ENCODE measurements at regions not wholly inside any gene's neighbourhood (a gene's known extent, or its start where the extent isn't known, plus 50 kb on each side); places are given as distances from the start of the nearest gene placed in this dataset.

DNA sequence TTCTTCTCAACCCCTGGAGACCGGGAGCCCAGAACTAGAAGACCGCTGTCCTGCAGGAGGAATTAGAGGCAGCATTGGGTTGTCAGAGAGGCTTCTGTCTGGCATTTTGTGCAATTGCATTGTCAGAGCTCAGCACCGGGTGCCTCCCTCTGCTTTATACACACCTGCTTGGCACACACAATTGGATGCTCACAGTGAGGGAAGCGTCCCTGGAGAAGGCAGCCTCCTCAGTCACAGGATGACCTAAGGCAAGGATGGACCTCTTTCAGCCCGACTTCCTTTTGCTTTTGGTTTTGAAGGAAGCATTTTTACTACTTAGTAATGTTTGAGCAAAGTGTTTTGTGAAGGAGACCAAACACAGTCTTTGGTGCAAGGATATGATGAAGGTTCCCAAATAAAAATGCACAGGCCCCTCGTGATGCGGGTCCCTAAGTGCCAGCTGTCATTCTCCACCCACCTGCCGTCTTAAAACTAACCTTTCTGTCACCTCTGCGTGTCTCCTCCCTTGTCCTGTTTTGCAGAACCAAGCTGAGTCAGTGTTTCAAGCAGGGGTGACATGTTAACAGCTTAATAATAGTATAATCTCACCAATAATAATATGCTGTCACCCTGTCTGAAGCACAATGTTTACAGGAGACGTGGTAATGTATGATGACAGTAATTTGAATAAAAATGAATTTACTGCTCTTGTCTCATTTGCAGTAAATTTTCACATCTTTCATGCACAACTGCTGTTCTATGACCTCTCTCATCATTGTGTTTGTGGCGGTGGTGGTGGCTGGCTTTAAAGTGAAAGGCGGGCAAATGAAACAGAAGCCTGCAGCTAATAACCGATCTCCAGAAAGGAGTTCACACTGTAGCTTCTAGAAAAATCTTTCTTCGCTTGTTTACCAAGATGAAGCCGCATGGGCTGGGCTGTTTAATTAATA is 430.2 kb upstream of the MKI67 start:
- DNase-seq (ENCODE audit: low read depth, low spot score): no peak

DNA sequence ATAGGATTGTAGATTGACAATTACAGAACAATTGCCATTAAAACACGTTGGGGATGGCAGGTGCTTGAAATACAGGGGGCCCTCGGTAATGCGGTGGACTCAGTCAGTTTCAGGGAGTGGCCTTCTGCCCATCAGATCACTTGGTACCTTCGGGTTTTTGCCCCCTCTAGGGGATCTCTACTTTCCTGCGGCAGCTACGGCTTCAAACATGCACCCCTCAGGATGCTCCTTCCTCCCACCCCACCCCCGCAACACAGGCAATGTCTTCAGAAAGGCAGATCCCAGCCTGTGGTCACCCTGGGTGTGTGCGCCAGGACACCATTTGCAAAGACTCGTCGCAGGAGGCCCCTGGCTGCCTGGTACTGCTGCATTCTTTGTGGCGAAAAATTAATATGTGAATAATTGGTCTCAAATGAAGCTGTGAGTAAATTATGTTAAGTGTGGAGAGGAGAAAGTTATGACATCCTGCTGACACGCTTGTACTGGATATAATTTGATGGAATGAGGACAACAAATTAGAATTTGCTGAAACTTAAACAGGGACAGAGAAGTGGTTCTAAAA is 431.0 kb upstream of the MKI67 start:
- no peak for DNase-seq (ENCODE audit: low read depth, low spot score)

DNA sequence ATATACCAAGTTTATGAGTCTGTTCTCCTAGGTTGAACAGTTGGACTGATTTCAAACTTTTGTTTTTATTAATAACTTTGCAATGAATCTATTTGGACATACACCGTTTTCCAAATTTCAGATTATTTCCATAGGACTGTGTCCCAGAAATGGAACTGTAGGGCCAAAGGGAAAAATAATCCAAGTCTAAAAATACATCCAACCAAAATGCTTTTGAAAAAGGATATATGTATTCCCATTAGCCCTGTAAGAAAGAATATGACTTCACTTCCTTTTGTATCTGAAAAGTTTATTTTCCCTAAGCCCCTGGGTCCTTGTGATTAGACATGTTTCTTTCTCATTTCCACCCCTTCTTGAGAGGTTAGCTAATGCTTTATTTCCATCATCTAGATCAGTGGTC is 434.2 kb upstream of the MKI67 start:
- no peak for DNase-seq (ENCODE audit: low read depth, low spot score)

DNA sequence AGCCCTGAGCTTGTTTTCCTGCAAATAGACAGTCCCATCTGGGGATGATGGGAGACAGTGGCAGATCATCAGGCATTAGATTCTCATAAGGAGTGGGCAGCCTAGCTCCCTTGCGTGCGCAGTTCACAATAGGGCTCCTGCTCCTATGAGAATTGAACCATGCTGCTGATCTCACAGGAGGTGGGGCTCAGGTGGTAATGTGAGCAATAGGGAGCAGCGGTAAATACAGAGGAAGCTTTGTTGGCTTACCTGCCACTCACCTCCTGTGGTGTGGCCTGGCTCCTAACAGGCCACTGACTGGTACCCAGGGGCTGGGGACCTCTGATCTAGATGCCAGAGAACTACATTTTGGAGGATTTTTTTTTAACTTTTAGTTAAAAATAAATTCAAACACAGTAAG is 434.8 kb upstream of the MKI67 start:
- no peak for DNase-seq (ENCODE audit: low read depth, low spot score)

DNA sequence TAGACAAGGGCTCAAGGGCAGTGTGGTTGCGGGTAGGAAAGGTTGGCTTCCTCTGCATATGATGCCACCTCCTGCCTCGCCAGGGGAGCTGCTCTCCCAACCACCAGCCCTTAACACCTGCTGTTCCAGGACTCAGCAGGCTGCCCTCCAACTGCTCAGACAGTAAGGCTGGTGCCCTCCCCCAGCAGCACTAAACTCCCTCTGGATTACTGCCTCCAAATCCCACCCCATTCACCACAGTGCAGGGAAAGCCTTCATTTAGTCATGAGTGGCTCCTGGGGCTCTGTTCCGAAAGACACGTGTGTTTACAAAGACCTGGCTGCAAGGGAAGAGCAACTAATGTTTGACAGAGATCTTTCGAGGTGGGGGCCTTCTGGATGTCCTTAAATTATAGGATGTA is 437.2 kb upstream of the MKI67 start:
- DNase-seq (ENCODE audit: low read depth, low spot score): no peak

DNA sequence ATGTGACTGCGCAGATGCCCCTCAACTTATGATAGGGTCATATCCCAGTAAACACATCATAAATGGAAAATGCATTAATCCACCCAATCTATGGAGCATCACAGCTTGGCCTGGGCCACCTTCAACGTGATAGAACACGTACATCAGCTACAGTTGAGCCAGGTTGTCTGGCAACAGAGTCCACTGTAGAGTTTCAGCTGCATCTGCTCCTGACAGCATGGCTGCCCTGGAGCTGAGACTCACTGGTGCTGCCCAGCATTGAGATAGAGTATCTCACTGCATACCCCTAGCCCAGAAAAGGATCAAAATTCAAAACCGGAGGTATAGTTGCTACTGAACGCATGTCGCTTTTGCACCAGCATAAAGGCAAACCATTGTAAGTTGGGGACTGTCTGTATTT is 437.7 kb upstream of the MKI67 start:
- no peak for DNase-seq (ENCODE audit: low read depth, low spot score)

DNA sequence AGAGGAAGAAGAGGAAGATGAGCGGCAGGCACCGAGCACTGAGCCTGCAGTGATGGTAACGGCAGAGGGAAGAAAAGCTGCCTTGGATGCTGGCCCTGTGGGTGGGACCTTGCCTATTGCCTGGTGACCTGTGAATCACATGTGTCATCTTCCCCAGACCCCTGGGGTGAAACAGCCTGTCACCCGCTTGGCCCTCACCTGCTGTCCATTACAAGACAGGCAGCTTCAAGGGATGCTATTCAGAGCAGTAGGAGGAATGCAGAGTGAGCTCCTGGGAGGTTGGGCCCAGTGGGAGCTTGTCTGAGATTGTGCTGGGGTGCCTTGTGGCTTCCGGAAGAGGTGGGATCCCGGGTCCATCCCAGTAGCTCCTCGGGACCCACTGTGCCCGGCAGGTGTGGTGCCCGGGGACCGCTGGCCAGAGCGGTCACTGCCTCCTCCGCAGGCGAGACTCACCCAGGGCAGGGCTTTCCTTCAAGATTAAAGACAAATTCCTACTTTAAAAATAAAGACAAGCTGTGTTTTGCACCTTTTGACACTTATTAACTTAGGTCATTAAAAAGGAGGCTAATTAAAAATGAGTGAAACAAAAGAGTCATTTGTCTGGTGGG is 440.2 kb upstream of the MKI67 start:
- DNase-seq (ENCODE audit: low read depth, low spot score): no peak

DNA sequence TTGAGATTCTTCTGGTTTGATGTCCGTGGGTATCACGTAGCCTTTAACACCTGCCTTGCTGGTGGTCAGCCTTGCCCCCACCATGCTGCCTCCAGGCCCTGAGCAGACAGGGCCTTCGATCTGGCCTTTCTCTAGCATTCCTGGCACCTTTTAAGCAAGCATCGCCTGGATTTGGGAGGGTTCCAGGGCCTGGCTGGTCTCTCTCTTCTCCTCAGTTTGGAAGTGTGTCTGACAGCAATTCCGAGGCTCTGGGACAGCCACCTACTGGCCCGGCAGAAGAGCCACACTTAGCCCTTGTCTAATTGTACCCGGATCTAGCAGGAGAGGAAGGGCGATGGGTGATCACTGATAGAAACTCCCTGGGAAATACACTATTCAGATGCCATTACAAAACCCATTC is 441.3 kb upstream of the MKI67 start:
- DNase-seq (ENCODE audit: low read depth, low spot score): no peak

DNA sequence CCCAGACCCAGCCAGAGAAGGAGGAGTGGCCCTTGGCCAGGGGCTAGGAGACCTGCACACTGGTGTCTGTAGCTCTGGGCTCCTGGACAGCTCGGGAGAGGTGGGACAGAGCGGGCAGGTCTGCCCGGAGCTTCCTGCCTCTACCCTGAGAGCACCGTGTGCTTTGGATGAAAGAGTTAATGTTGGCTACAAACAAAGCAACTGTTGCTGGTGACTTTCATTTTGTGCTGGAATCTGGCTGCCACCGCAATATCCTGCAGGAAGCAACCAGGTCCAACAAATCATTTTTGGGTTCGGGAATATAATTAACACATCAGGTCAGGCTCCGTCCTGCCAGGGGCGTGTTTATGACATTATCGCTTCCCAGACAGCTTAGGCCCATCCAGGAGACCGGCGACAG is 441.8 kb upstream of the MKI67 start:
- DNase-seq (ENCODE audit: low read depth, low spot score): no peak

DNA sequence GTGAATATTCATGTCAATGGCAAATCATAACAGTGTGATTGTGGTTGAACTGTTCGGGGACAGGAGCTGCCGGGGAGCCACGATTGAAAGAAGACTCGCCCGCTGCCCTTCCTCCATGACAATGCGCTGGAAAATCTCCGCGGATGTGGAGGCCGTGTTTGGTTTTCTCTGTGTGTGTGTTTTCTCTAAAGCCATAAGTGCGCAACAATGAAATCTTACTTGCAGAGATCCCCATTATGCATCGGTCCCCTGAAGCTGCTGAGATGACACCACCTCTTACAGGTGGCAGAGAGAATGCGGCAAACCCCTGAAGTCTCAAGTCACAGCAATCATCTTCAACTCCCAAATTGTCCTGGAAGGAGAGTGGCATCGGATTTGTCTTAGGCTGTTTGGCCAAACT is 442.3 kb upstream of the MKI67 start:
- no peak for DNase-seq (ENCODE audit: low read depth, low spot score)

DNA sequence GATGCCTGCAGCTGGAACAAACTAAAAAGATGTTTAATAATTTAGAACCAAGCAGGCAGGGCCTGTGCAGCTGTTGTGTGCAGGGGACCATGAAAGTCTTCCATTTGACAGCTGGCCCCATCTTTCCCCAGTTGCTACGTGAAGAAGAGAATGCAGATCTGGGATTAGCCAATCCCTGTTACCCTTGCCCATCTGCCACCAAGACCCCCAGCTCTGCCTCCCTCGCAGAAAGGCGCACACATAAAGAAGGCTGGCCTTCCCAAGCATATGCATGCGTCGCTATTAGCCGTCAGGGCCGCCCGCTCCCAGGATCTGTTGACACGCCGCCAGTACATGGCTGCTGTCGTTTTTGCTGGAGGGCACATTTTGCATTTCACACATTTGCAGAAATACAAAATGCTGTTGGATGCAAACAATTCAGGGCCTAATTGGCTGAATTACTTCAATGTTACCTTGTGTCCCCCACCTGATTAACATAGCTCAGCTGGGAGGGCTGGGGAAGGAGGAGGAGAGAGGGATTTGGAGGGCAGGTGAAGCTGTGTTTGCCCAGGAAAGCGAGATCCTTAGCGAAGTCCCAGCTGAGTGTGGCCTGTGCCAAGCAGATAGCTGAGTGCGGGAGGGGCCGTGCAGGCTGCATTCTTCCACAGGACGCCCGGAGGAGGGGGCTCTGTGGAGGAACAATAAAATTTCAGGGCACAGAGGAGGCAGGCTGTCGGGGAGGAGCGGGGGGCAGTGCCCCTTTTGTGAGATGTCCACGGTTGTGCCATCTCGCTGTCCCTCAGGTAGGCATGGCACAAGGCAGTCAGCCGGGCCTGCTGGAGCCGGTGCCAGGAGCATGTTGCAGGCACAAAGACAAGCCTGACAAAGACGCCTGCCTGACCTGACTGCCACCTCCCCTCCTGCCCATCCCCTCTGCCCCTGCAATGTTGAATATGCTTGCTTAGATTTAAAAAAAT is 443.0 kb upstream of the MKI67 start:
- no peak for DNase-seq (ENCODE audit: low read depth, low spot score)

DNA sequence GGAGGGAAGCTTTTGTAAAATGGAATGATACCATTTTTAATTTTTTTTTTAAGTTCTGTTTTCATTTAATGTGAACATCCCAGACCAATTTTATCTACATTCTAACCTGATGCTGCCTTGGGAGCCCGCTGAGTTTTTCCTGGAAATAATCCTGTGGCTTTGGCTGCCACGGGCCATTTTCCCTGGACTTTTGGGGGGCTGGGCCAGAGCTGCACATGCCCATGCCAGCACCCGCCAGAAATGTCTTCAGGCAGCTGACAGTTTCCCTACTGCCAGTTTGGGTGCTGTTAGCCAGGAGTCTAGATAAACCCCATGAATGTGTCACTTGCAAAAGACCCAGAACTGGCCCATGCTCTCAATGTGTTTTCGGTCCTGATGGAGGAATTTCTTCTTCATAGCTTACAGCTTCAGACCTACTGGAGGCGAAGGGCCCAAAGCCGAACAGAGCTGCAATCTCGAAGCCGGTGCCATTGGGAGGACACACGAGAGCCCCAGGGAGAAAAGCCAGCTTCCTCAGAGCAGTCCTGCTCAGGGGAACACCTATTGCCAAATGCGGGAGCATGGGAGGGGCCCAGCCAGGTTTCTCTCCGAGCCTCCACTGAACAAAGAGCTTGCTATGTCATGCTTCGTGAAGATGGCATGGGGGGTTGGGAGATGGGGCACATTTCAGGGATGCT is 444.2 kb upstream of the MKI67 start:
- no peak for DNase-seq (ENCODE audit: low read depth, low spot score)

DNA sequence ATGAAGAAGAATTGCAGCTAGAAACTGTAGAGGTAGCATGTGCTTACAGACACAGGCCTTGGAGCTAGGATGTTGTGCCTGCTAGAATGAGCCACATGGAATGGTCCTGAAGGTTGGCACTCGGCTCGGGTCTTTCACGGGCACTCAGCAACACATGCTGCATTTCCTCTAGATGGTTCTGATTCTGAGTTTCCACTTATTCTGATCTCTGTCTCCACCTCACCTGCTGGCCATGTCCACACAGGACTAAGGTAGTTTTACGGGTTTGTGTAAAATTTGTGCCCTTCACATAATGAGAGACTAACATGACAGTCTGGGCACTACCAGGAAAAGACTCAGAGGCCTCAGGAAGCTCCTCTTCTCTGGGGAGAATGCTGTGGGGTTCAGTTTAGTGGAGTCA is 444.8 kb upstream of the MKI67 start:
- no peak for DNase-seq (ENCODE audit: low read depth, low spot score)

DNA sequence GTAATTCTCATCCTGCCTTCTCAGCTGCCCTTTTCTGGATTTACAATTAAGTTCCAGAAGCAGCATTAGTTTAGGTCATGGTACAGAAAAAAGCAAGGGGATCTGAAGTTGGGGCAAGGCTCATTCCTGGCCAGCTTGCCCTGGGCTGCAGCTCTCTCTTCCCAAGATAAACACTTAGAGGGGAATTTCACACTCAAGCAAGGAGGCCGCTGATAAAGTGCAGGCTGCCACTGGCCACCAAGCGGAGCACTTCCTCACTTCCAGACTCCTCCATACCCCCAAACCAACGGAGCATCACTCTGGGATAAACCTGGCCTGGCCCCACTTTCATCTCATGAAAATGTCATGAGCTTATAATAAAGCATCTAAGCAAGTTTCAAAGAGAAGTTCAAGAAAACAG is 445.5 kb upstream of the MKI67 start:
- no peak for DNase-seq (ENCODE audit: low read depth, low spot score)

DNA sequence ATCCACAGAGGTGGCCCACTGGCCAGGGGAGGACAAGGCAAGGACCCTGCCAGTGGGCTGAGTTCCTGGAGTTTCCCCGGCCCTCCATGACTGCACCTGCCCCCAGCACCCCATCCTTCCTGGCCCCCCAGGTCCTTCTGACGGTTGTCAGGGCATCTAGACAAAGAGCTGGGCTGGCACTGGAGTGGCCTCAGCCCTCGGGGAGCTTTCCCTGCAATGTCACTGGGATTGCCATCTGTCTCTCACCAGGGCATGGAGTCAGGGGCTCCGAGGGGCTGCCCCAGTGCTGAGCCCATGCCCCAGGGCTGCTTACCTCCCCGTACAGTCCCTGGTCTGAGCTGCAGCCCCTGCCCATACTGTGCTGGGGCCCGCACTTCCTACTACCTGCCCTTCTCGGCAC is 446.5 kb upstream of the MKI67 start:
- no peak for DNase-seq (ENCODE audit: low read depth, low spot score)

DNA sequence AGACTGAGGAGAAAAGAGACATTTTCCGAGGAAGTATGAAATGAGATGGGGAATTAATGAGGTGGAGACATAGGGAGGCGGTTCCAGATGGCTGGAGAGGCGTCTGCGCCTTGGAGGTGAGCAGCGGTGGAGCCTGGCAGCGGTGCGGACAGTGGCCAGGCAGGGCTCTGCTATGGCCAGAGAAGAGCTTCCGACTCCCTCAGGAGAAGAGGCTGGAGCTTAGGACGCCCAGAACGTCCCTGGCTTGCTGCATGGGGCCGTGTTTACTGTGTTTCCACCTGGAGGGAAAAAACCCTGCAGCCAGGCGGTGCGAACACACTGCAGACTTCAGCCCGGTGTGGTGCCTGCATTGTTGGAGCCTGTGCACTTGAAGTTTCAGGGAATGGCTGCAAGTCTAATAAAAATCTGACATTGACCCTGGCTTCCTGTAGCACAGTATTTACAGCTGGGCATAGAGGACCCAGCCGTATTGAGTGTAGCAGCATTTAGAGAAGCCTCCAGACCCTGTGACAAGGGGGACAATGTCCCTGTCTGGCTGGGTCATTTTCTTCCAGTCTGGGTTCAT is 447.1 kb upstream of the MKI67 start:
- DNase-seq (ENCODE audit: low read depth, low spot score): no peak

DNA sequence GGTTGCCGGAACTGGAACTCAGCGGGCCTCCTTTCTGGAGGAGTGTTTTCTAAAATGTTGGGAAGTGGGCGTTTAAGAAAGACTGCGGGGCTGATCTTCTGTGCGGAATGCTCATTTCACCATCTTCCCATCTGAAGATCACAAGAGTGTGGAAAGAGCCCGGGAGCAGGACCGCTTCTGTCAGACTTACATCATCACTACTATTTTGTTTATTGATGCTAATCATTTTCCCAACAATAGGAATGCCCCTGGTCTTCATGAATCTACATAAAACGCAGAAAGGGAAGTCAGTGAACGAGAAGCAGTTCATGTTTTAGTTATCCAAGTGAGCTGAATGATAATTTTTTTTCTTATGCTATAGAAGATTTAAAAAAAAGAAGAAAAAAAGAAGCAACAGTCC is 447.8 kb upstream of the MKI67 start:
- no peak for DNase-seq (ENCODE audit: low read depth, low spot score)

DNA sequence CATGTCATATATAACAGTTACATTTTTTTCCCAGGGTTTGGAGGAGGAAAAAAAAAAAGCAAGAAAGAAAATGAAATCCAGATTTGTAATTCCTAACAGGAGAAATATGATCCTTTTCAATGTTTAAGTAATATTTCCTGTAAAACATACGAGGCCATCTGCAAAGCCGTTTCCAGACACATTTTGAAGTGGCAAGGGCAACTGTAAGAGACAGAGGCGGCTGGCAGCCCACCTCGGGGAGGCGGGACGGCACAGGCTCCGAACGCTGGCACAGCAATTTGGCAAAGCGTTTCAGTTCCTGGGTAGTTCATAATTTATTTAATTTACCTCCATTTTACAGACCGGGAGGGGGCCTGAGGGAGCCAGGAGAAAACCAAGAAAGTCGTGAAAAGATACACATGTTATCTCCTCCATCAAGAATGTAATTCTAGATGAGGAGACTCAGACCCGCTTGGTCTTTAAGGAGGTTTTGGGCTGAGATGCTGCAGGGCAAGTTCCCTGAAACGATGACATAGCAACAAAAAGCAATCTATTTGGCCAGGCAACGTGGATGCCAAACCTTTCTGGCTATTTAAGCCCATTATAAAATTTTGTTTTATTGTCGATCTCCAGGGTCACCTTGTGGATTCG is 448.5 kb upstream of the MKI67 start:
- DNase-seq (ENCODE audit: low read depth, low spot score): no peak

DNA sequence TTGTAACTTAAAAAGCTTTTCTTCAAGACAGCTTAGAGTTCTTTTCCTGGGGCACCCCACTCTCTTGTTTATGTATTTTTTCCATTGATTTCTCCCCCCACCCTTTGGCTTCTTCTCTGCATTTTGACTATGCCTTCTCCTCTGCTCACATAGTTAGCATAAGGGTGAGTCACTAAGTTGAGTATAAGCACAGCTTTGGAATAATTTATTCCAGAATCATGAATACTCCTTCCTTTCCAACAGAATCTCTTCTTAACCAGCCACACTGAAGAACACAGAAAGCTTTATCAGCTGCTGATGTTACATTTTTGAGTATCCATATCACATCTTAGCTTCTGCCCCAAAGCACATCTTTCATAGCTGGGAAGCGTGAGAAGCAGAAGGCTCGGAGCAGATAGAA is 449.5 kb upstream of the MKI67 start:
- no peak for DNase-seq (ENCODE audit: low read depth, low spot score)

DNA sequence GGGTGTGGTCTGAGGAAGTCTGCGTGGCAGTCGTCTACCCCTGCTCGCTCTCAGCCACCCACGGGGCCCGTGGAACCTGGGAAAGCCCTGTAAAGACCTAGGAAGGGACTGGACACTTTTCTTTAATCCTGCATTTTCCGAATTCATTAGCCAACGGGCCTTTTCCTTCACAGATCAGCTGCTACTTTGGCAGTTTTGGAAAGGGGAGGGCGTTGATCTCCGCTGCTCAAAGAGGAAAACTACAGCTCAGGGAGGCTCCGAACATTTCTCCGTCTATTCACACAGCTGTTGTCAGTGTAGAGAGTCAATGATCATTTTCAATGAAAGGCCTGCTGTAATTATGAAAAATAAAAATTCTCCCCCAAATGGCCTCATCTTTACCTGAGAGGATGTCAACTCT is 450.1 kb upstream of the MKI67 start:
- DNase-seq (ENCODE audit: low read depth, low spot score): no peak

Measured in activated CD4-positive, CD25-positive, alpha-beta regulatory T cell treated with anti-CD3 and anti-CD28 coated beads, Interleukin-2, amount 50 U/mL, for 16 hours (primary cell).